Panc1 (cell line): ENCODE measurements at regions not wholly inside any gene's neighbourhood (a gene's known extent, or its start where the extent isn't known, plus 50 kb on each side); places are given as distances from the start of the nearest gene placed in this dataset.

Source experiments
- ATAC-seq: fragments of 200-7000 bp; cut with Tn5 transposase; 2 replicates; pipeline ENCODE4 v1.9.1; 2020; ENCODE audit warnings: mild to moderate bottlenecking, moderate library complexity
- BruUV-seq: library from RNA; stranded (reverse); fragments of 400-500 nt; replicated peaks from 2 replicates; lab custom pipeline; 2021; lab: Mats Ljungman, UMichigan
- CTCF ChIA-PET: fragments of 300-600 bp; sonication (Branson Sonifier 250); formaldehyde crosslinking; loops from one replicate; lab custom pipeline; 2022; ENCODE audit warnings: antibody characterized with exemption; lab: Charles Lee
- POLR2A ChIA-PET: fragments of 300-600 bp; sonication (Branson Sonifier 250); formaldehyde crosslinking; loops from one replicate; lab custom pipeline; 2022; ENCODE audit warnings: antibody characterized with exemption; lab: Charles Lee
- DNase-seq: peaks from one replicate; pipeline ENCODE4 v3.0.0-alpha.2; 2010; ENCODE audit warnings: low read depth, low spot score
- H3K27ac ChIP-seq: 2 replicates; pipeline ENCODE4 v1.5.1; 2011; ENCODE audit warnings: mild to moderate bottlenecking, low read length, inconsistent platforms
- H3K27me3 ChIP-seq: fragments of 200-500 bp; sonication (Bioruptor generic); 2 replicates; pipeline ENCODE4 v1.6.0; 2014; ENCODE audit warnings: low read length, inconsistent platforms; ENCODE audit not compliant: control insufficient read depth, insufficient read depth
- H3K36me3 ChIP-seq: fragments of 200-500 bp; sonication (Bioruptor generic); 2 replicates; pipeline ENCODE4 v1.5.1; 2014; ENCODE audit warnings: inconsistent platforms, mild to moderate bottlenecking, low read length, moderate library complexity; ENCODE audit not compliant: control insufficient read depth, insufficient read depth
- H3K4me1 ChIP-seq: 2 replicates; pipeline ENCODE4 v1.5.1; 2011; ENCODE audit warnings: inconsistent platforms, mild to moderate bottlenecking, low read length, moderate library complexity; ENCODE audit not compliant: control insufficient read depth, insufficient read depth
- H3K4me3 ChIP-seq, 2 experiments: 2 replicates each; pipeline ENCODE4 v1.5.1; 2011 to 2012; ENCODE audit warnings: low read depth in 2 of 2, low read length in 2 of 2, mild to moderate bottlenecking in 2 of 2, inconsistent platforms in 1 of 2, moderate library complexity in 1 of 2
- H3K9me3 ChIP-seq: fragments of 200-500 bp; sonication (Bioruptor generic); 2 replicates; pipeline ENCODE4 v1.5.1; 2014; ENCODE audit warnings: low read depth, mild to moderate bottlenecking, inconsistent platforms, low read length, moderate library complexity; ENCODE audit not compliant: control insufficient read depth, insufficient read depth
- CTCF ChIP-seq: fragments of 450-650 bp; IDR thresholded peaks from 2 replicates; pipeline ENCODE4 v1.5.1; 2017; ENCODE audit warnings: mild to moderate bottlenecking
- POLR2AphosphoS5 ChIP-seq: IDR thresholded peaks from 2 replicates; pipeline ENCODE4 v1.6.1; 2012; ENCODE audit warnings: mild to moderate bottlenecking, low read depth, low read length, moderate library complexity
- REST ChIP-seq, 2 experiments: IDR thresholded peaks; 2 replicates each; pipeline ENCODE4 v1.6.1; 2011 to 2012; ENCODE audit warnings: low read depth in 2 of 2, control low read depth in 1 of 2, low read length in 1 of 2, mild to moderate bottlenecking in 1 of 2, moderate library complexity in 1 of 2; ENCODE audit not compliant: insufficient read depth in 1 of 2
- SIN3A ChIP-seq: IDR thresholded peaks from 2 replicates; pipeline ENCODE4 v1.6.1; 2012; ENCODE audit warnings: low read depth, mild to moderate bottlenecking, low read length, moderate library complexity, borderline replicate concordance; ENCODE audit not compliant: insufficient read depth
- TCF7L2 ChIP-seq: IDR thresholded peaks from 2 replicates; pipeline ENCODE4 v1.6.1; 2011; ENCODE audit warnings: mild to moderate bottlenecking, low read depth, low read length, inconsistent platforms
- in situ Hi-C: cut with HindIII; loops from 2 replicates; pipeline ENCODE4 v1.10.0; 2016; ENCODE audit warnings: low sequenced_read_pairs, low pct_unique_long_range_greater_than_20kb
- intact Hi-C: fragments of 100-400 bp; cut with micrococcal nuclease; formaldehyde crosslinking; loops from one replicate; pipeline ENCODE4 v1.10.0; 2022; ENCODE audit not compliant: unreplicated experiment

- H3K4me1 ChIP-seq: peaks cover 2% of the 10 kb centered on the region; the same call in 1 of the 2 replicates
- CTCF ChIA-PET: no interaction called here
- no peak overlapping the region for H3K4me3 ChIP-seq
- no peaks in the 10 kb centered on the region for H3K36me3 ChIP-seq
- no TSS peak for BruUV-seq
- POLR2A ChIA-PET: no interaction called here
- H3K9me3 ChIP-seq: no peaks in the 10 kb centered on the region
- H3K27me3 ChIP-seq: peaks cover 4% of the 10 kb centered on the region; the same call in 1 of the 2 replicates
- TF ChIP-seq CTCF (no peak), SIN3A (no peak)
- H3K27ac ChIP-seq: no peak overlapping the region
- ATAC-seq (no peak), DNase-seq (no peak)
- intact Hi-C loops (no loop called here), in situ Hi-C loops (no loop called here)
These were observed 116.4 kb upstream of the NKX1-1 start for GRCh38 chr4:1522606-1523005.

GRCh38 chr4:1521821-1522361 lies 115.6 kb upstream of the NKX1-1 start:
- no TSS peak for BruUV-seq
- Histone ChIP-seq H3K36me3 (no peaks in the 10 kb centered on the region), H3K9me3 (no peaks in the 10 kb centered on the region), H3K4me1 (peaks cover 2% of the 10 kb centered on the region; the same call in 1 of the 2 replicates), H3K27me3 (peaks cover under 1% of the 10 kb centered on the region; the same call in 1 of the 2 replicates), H3K4me3 (no peak overlapping the region), H3K27ac (no peak overlapping the region)
- intact Hi-C loops (no loop called here), in situ Hi-C loops (no loop called here)
- CTCF ChIA-PET: no interaction called here
- TF ChIP-seq CTCF: no peak
- no peak for TF ChIP-seq REST (IDR thresholded peaks at IDR 0.05; ENCODE audit: insufficient read depth in 1 of 2, low read depth in 2 of 2, low read length in 1 of 2)
- TF ChIP-seq SIN3A: no peak
- no peak for TF ChIP-seq POLR2AphosphoS5
- TF ChIP-seq TCF7L2: no peak
- no peak for DNase-seq
- POLR2A ChIA-PET: no interaction called here
- ATAC-seq: no peak
